ENCODE measurements at regions not wholly inside any gene's neighbourhood (a gene's known extent, or its start where the extent isn't known, plus 50 kb on each side); places are given as distances from the start of the nearest gene placed in this dataset.

- no peak for DNase-seq
These were observed 208.4 kb upstream of the IRX5 start for GRCh38 chr16:54722210-54722676.

- DNase-seq = no peak
These were observed 210.4 kb upstream of the IRX5 start for GRCh38 chr16:54720259-54720658.

- no peak for DNase-seq
These were observed 211.0 kb upstream of the IRX5 start for GRCh38 chr16:54719624-54720023.

- DNase-seq = no peak
These were observed 212.3 kb upstream of the IRX5 start for GRCh38 chr16:54718376-54718775.

- DNase-seq = no peak
These were observed 215.7 kb upstream of the IRX5 start for GRCh38 chr16:54715011-54715410.

GRCh38 chr16:54712866-54713265 is 217.8 kb upstream of the IRX5 start:
- no peak for DNase-seq

- no peak for DNase-seq
These were observed 222.9 kb upstream of the IRX5 start for GRCh38 chr16:54707813-54708212.

GRCh38 chr16:54706406-54706805 is 224.3 kb upstream of the IRX5 start:
- no peak for DNase-seq

GRCh38 chr16:54703339-54703738 is 227.3 kb upstream of the IRX5 start:
- no peak for DNase-seq

GRCh38 chr16:54699656-54700055 is 231.0 kb upstream of the IRX5 start:
- no peak for DNase-seq

GRCh38 chr16:54697677-54698076 is 233.0 kb upstream of the IRX5 start:
- DNase-seq = no peak

- no peak for DNase-seq
These were observed 233.7 kb upstream of the IRX5 start for GRCh38 chr16:54696970-54697369.

GRCh38 chr16:54696522-54696921 is 234.1 kb upstream of the IRX5 start:
- DNase-seq = no peak

GRCh38 chr16:54694651-54695050 is 236.0 kb upstream of the IRX5 start:
- no peak for DNase-seq

- no peak for DNase-seq
These were observed 236.8 kb upstream of the IRX5 start for GRCh38 chr16:54693864-54694263.

GRCh38 chr16:54690710-54691109 is 240.0 kb upstream of the IRX5 start:
- DNase-seq = no peak

GRCh38 chr16:54690306-54690705 is 240.4 kb upstream of the IRX5 start:
- DNase-seq = no peak

- DNase-seq = no peak
These were observed 241.4 kb upstream of the IRX5 start for GRCh38 chr16:54689072-54689865.

- DNase-seq = no peak
These were observed 242.3 kb upstream of the IRX5 start for GRCh38 chr16:54688339-54688738.

- DNase-seq = no peak
These were observed 243.4 kb upstream of the IRX5 start for GRCh38 chr16:54687043-54687899.

GRCh38 chr16:54685682-54686081 is 245.0 kb upstream of the IRX5 start:
- DNase-seq = no peak

- DNase-seq = no peak
These were observed 251.1 kb upstream of the IRX5 start for GRCh38 chr16:54679531-54679930.

GRCh38 chr16:54677308-54677950 is 253.2 kb upstream of the IRX5 start:
- no peak for DNase-seq

- no peak for DNase-seq
These were observed 257.4 kb upstream of the IRX5 start for GRCh38 chr16:54673313-54673712.
